SK-N-SH (cell line): ENCODE measurements at regions not wholly inside any gene's neighbourhood (a gene's known extent, or its start where the extent isn't known, plus 50 kb on each side); places are given as distances from the start of the nearest gene placed in this dataset.

Experiments
- CTCF ChIA-PET: fragments of 300-600, 350-600 bp; formaldehyde crosslinking; extraction: SDS; loops from one replicate; lab custom pipeline; 2021; lab: Yijun Ruan, JAX
- POLR2A ChIA-PET: fragments of 350-600 bp; sonication (Branson Sonifier 250); formaldehyde crosslinking; extraction: SDS; loops from one replicate; lab custom pipeline; 2020; ENCODE audit warnings: antibody characterized with exemption, inconsistent platforms; lab: Yijun Ruan, JAX
- DNase-seq: peaks from one replicate; pipeline ENCODE4 v3.0.0; 2012
- H2AFZ ChIP-seq: fragments of 200-600 bp; sonication (generic); 2 replicates; pipeline ENCODE4 v1.8.1; 2016; ENCODE audit warnings: antibody characterized with exemption, mild to moderate bottlenecking, low read depth
- H3F3A ChIP-seq: fragments of 200-600 bp; sonication (generic); replicated peaks from 2 replicates; pipeline ENCODE3; 2016; ENCODE audit warnings: antibody characterized with exemption, mild to moderate bottlenecking; ENCODE audit not compliant: insufficient read depth
- H3K27ac ChIP-seq, 2 experiments: fragments of 200-500 bp in 1 of 2; fragments of 200-600 bp in 1 of 2; sonication (Bioruptor generic) in 1 of 2; sonication (generic), shearing (Covaris generic) in 1 of 2; 2 replicates each; pipeline versions ENCODE4 v1.5.1 to v1.6.1; 2014 to 2016; ENCODE audit warnings: low read depth in 2 of 2, inconsistent platforms in 1 of 2, low read length in 1 of 2, mild to moderate bottlenecking in 1 of 2, mixed read lengths in 1 of 2
- H3K27me3 ChIP-seq: fragments of 200-600 bp; sonication (generic), shearing (Covaris generic); 2 replicates; pipeline ENCODE4 v1.6.1; 2016; ENCODE audit warnings: mixed run types; ENCODE audit not compliant: insufficient read depth
- H3K36me3 ChIP-seq, 2 experiments: fragments of 200-500 bp in 1 of 2; fragments of 200-600 bp in 1 of 2; sonication (Bioruptor generic) in 1 of 2; sonication (generic) in 1 of 2; replicated peaks in 1 of 2; 2 replicates each; pipeline versions ENCODE3 to v1.5.1; 2014 to 2016; ENCODE audit warnings: low read length in 1 of 2, mild to moderate bottlenecking in 1 of 2; ENCODE audit not compliant: insufficient read depth in 2 of 2, control insufficient read depth in 1 of 2
- H3K4me1 ChIP-seq, 2 experiments: fragments of 200-500 bp in 1 of 2; fragments of 200-600 bp in 1 of 2; sonication (Bioruptor generic) in 1 of 2; sonication (generic), shearing (Covaris generic) in 1 of 2; 2 replicates each; pipeline versions ENCODE4 v1.5.1 to v1.6.1; 2014 to 2016; ENCODE audit warnings: low read depth in 1 of 2, low read length in 1 of 2, mixed run types in 1 of 2; ENCODE audit not compliant: insufficient read depth in 2 of 2, control insufficient read depth in 1 of 2
- H3K4me2 ChIP-seq: fragments of 200-600 bp; sonication (generic), shearing (Covaris generic); 2 replicates; pipeline ENCODE4 v1.6.1; 2017; ENCODE audit warnings: mixed run types
- H3K4me3 ChIP-seq, 2 experiments: fragments of 200-500 bp in 1 of 2; fragments of 200-600 bp in 1 of 2; sonication (Bioruptor generic) in 1 of 2; sonication (generic), shearing (Covaris generic) in 1 of 2; 2 replicates each; pipeline versions ENCODE4 v1.5.1 to v1.8.1; 2014 to 2016; ENCODE audit warnings: low read depth in 2 of 2, inconsistent platforms in 1 of 2, low read length in 1 of 2, mild to moderate bottlenecking in 1 of 2, mixed read lengths in 1 of 2, moderate library complexity in 1 of 2
- H3K79me2 ChIP-seq: fragments of 200-600 bp; sonication (generic); 2 replicates; pipeline ENCODE4 v1.8.1; 2017; ENCODE audit warnings: mild to moderate bottlenecking; ENCODE audit not compliant: insufficient read depth
- H3K9ac ChIP-seq: fragments of 200-600 bp; sonication (generic); 2 replicates; pipeline ENCODE4 v1.6.1; 2017; ENCODE audit warnings: mixed run types
- H3K9me2 ChIP-seq: fragments of 200-600 bp; sonication (generic); 2 replicates; pipeline ENCODE4 v1.6.1; 2017; ENCODE audit warnings: mixed run types
- H3K9me3 ChIP-seq: fragments of 200-600 bp; sonication (generic); 2 replicates; pipeline ENCODE4 v1.6.1; 2017; ENCODE audit warnings: mixed run types, mild to moderate bottlenecking, moderate library complexity
- H4K20me1 ChIP-seq: fragments of 200-600 bp; sonication (generic); 2 replicates; pipeline ENCODE4 v1.6.1; 2017; ENCODE audit warnings: mild to moderate bottlenecking, mixed run types; ENCODE audit not compliant: insufficient read depth
- CTCF ChIP-seq: fragments of 200-600 bp; sonication (generic); IDR thresholded peaks from 2 replicates; pipeline ENCODE4 v1.6.1; 2017; ENCODE audit warnings: antibody characterized with exemption, mild to moderate bottlenecking, moderate library complexity
- ELF1 ChIP-seq: IDR thresholded peaks from 2 replicates; pipeline ENCODE4 v1.4.0; 2012
- EP300 ChIP-seq, 2 experiments: IDR thresholded peaks; 2 replicates each; pipeline versions ENCODE4 v1.4.0 to v1.6.1; 2012; ENCODE audit warnings: borderline replicate concordance in 1 of 2, low read depth in 1 of 2, low read length in 1 of 2
- FOSL2 ChIP-seq: IDR thresholded peaks from 2 replicates; pipeline ENCODE4 v1.4.0; 2012; ENCODE audit warnings: low read depth, mild to moderate bottlenecking, moderate library complexity, borderline replicate concordance
- FOXJ3 ChIP-seq: sonication (generic); formaldehyde crosslinking; IDR thresholded peaks from 2 replicates; pipeline ENCODE4 v1.5.1; 2020; ENCODE audit warnings: mild to moderate bottlenecking, missing genetic modification reagents
- FOXM1 ChIP-seq: IDR thresholded peaks from 2 replicates; pipeline ENCODE4 v1.4.0; 2012; ENCODE audit warnings: low read depth, mild to moderate bottlenecking
- GABPA ChIP-seq: IDR thresholded peaks from 2 replicates; pipeline ENCODE4 v1.4.0; 2012; ENCODE audit warnings: low read depth, mild to moderate bottlenecking
- GATA2 ChIP-seq: sonication (generic); formaldehyde crosslinking; IDR thresholded peaks from 2 replicates; pipeline ENCODE4 v1.5.0; 2020; ENCODE audit warnings: mild to moderate bottlenecking, missing genetic modification reagents
- JUND ChIP-seq: IDR thresholded peaks from 2 replicates; pipeline ENCODE4 v1.4.0; 2012
- MEF2A ChIP-seq: IDR thresholded peaks from 2 replicates; pipeline ENCODE4 v1.4.0; 2012; ENCODE audit warnings: low read depth, borderline replicate concordance
- MXI1 ChIP-seq: IDR thresholded peaks from 2 replicates; pipeline ENCODE4 v1.6.1; 2012; ENCODE audit warnings: mild to moderate bottlenecking, low read depth, low read length, improper control_type of control experiment
- NRF1 ChIP-seq: IDR thresholded peaks from 2 replicates; pipeline ENCODE4 v1.6.1; 2012; ENCODE audit warnings: low read depth, mild to moderate bottlenecking, low read length
- PBX3 ChIP-seq: IDR thresholded peaks from 2 replicates; pipeline ENCODE4; 2012
- RCOR1 ChIP-seq: fragments of 150-350 bp; IDR thresholded peaks from 2 replicates; pipeline ENCODE4 v1.6.1; 2017; ENCODE audit warnings: antibody characterized with exemption, low read length
- RFX5 ChIP-seq: IDR thresholded peaks from 2 replicates; pipeline ENCODE4 v1.6.1; 2012; ENCODE audit warnings: mild to moderate bottlenecking, improper control_type of control experiment, low read length
- RXRA ChIP-seq: IDR thresholded peaks from 2 replicates; pipeline ENCODE4 v1.4.0; 2012; ENCODE audit warnings: low read depth, mild to moderate bottlenecking, borderline replicate concordance
- SIN3A ChIP-seq: IDR thresholded peaks from 2 replicates; pipeline ENCODE4 v1.6.1; 2012; ENCODE audit warnings: low read depth, mild to moderate bottlenecking, low read length, moderate library complexity, borderline replicate concordance
- SMC3 ChIP-seq: IDR thresholded peaks from 2 replicates; pipeline ENCODE4 v1.6.1; 2012; ENCODE audit warnings: low read depth, low read length, improper control_type of control experiment
- TAF1 ChIP-seq: IDR thresholded peaks from 2 replicates; pipeline ENCODE4 v1.6.1; 2012; ENCODE audit warnings: low read depth, mild to moderate bottlenecking, low read length, moderate library complexity, borderline replicate concordance
- TCF12 ChIP-seq: IDR thresholded peaks from 2 replicates; pipeline ENCODE4 v1.4.0; 2012
- USF1 ChIP-seq: IDR thresholded peaks from 2 replicates; pipeline ENCODE4 v1.4.0; 2012; ENCODE audit warnings: low read depth, borderline replicate concordance
- ZBTB33 ChIP-seq: IDR thresholded peaks from 2 replicates; pipeline ENCODE4 v1.4.0; 2012; ENCODE audit warnings: low read depth, borderline replicate concordance
- WGBS: methylation state at CpG from one replicate; pipeline ENCODE4 v1.1.6; 2017; ENCODE audit warnings: low lambda C conversion rate; 5-methylcytosine and 5-hydroxymethylcytosine counted together

- Histone ChIP-seq H4K20me1 (no peaks in the 10 kb centered on the region), H2AFZ (no peak overlapping the region), H3K27me3 (no peaks in the 10 kb centered on the region), H3K4me3 (no peak overlapping the region), H3K9ac (no peak overlapping the region), H3K4me1 (no peaks in the 10 kb centered on the region), H3F3A (no peaks in the 10 kb centered on the region), H3K36me3 (no peaks in the 10 kb centered on the region), H3K79me2 (no peaks in the 10 kb centered on the region), H3K9me3 (no peaks in the 10 kb centered on the region), H3K27ac (no peak overlapping the region), H3K4me2 (no peak overlapping the region), H3K9me2 (no peaks in the 10 kb centered on the region)
- DNase-seq, result no peak
- CTCF ChIA-PET, result no interaction called here
- WGBS, result 13% methylated on average over 5 of the region's 5 CpGs
- no peak for TF ChIP-seq FOSL2
- TF ChIP-seq ELF1, result no peak
- TF ChIP-seq ZBTB33, result no peak
- TF ChIP-seq USF1, result no peak
- no peak for TF ChIP-seq TCF12
- TF ChIP-seq SIN3A, result no peak
- TF ChIP-seq GABPA, result no peak
- no peak for TF ChIP-seq RFX5
- TF ChIP-seq FOXM1, result no peak
- no peak for TF ChIP-seq FOXJ3 (CRISPR knock-in tag)
- POLR2A ChIA-PET, result no interaction called here
These were observed 114.9 kb downstream of the DSC3 start for GRCh38 chr18:30927517-30928075.

- no peak for TF ChIP-seq NRF1
- no peak for TF ChIP-seq SMC3
- TF ChIP-seq FOSL2, result no peak
- no peak for TF ChIP-seq TAF1
- no peak for TF ChIP-seq ELF1
- no peak for TF ChIP-seq USF1
- no peak for TF ChIP-seq EP300 (IDR thresholded peaks at IDR 0.05; ENCODE audit: borderline replicate concordance in 1 of 2, low read depth in 1 of 2, low read length in 1 of 2)
- no peak for TF ChIP-seq CTCF
- no peak for TF ChIP-seq TCF12
- no peak for TF ChIP-seq RXRA
- no peak for TF ChIP-seq MEF2A
- TF ChIP-seq GABPA, result no peak
- no peak for TF ChIP-seq RCOR1
- no peak for TF ChIP-seq GATA2 (CRISPR knock-in tag)
- TF ChIP-seq MXI1, result no peak
- no peak for TF ChIP-seq SIN3A
- no peak for TF ChIP-seq FOXM1
- no peak for TF ChIP-seq FOXJ3 (CRISPR knock-in tag)
- no peak for TF ChIP-seq PBX3
- TF ChIP-seq JUND, result no peak
- TF ChIP-seq, all 33 proteins: peak for 0
- no peaks in the 10 kb centered on the region for H3F3A ChIP-seq
- no peaks in the 10 kb centered on the region for H3K9me3 ChIP-seq
- no peaks in the 10 kb centered on the region for H3K4me1 ChIP-seq
- CTCF ChIA-PET, result no interaction called here
- no peak overlapping the region for H3K27ac ChIP-seq
- no peaks in the 10 kb centered on the region for H3K79me2 ChIP-seq
- H3K36me3 ChIP-seq, result no peaks in the 10 kb centered on the region
- H2AFZ ChIP-seq, result no peak overlapping the region
- H3K9ac ChIP-seq, result no peak overlapping the region
- no peaks in the 10 kb centered on the region for H4K20me1 ChIP-seq
- no peak overlapping the region for H3K4me3 ChIP-seq
- no peaks in the 10 kb centered on the region for H3K9me2 ChIP-seq
- POLR2A ChIA-PET, result no interaction called here
- no peak for DNase-seq
- no peaks in the 10 kb centered on the region for H3K27me3 ChIP-seq
- H3K4me2 ChIP-seq, result no peak overlapping the region
- 47% methylated on average over 1 of the region's 1 CpG for WGBS
These were observed 115.5 kb downstream of the DSC3 start for GRCh38 chr18:30927042-30927441.
